Activated effector memory CD4-positive, alpha-beta T cell treated with anti-CD3 and anti-CD28 coated beads, Interleukin-2, amount 50 U/mL, for 16 hours (primary cell): ENCODE measurements at regions not wholly inside any gene's neighbourhood (a gene's known extent, or its start where the extent isn't known, plus 50 kb on each side); places are given as distances from the start of the nearest gene placed in this dataset.
"Not testable (repeated sequence)": the region's sequence is repeated elsewhere in the genome, so short reads cannot be mapped to it uniquely, and the experiment has no call there.

Experiments
- DNase-seq: peaks from one replicate; pipeline ENCODE4 v3.0.0-alpha.2; 2020

DNA sequence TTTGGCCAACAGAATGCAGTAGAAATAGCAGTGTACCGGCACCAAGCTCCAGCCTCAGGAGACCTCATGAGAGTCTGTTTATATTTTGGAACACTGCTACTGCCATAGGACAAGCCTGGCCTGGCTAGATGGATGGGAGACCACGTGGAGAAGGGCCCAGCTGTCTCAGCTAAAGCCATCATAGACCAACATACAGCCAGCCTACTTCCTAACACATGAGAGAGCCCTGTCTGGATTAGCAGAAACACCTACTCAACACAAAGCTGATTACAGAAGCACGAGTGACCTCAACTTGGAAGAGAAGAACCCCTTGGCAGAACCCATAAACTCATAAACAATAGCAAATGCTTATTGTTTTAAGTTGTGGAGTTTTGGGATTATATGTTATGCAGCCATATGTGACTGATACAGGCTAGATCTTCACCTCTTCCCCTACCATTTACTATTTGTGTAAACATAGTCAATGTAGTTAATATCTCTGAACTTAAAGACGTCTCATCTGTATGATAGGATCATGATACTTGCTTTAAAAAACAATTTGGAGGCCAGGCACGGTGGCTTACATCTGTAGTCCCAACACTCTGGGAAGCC is 199.4 kb upstream of the ZNF217 start:
- DNase-seq = no peak

DNA sequence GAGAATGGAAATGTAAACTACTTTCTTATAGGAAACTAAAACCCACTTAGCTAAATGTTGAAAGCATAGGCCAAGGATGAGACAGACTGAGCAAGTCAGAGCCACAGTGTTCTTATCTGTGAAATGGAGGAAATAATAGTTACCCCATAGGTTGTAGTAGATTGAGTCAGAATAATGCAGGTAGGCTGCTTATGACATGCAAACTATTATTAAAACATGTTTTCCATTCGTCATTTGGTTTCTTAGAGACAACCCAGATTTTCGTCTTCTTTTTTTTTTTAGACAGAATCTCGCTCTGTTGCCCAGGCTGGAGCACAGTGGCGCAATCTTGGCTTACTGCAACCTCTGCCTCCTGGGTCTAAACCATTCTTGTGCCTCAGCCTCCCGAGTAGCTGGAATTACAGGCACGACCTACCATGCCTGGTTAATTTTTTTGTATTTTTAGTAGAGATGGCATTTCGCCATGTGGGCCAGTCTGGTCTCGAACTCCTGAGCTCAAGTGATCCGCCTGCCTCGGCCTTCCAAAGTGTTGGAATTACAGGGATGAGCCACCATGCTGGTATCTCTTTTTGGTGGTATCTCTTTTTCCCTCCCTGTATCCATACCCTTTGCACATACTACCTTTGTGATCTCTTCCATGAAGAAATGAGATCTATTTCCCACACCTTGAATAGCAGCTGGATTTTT is 196.5 kb upstream of the ZNF217 start:
- DNase-seq = no peak

DNA sequence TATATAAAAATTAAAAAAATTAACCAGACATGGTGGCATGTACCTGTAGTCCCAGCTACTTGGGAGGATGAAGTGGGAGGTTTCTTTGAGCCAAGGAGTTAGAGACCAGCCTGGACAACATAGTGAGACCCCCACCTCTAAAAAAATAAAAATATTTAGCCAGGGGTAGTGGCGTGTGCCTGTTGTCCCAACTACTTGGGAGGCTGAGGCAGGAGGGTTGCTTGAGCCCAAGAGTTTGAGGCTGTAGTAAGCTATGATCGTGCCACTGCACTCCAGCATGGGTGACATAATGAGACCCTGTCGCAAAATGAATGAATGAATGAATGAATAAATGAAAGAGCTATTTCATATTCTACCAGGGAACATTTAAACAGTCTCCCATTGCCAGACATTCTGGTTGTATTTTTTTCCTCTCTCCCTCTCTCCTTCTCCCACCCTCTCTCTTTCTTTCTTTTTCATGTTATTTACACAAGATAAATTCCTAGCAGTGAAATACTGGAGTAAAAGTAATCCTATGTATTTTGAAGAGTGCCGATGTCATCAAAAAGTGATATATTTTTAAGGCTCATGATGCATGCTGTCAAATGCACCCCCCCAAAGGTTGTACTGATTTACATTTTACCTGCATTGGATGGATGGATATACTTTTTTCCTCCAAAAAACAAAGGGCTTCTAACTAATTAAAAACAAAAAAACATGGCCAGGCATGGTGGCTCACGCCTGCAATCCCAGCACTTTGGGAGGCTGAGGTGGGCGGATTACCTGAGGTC is 194.8 kb upstream of the ZNF217 start:
- no peak for DNase-seq

- DNase-seq = not testable (repeated sequence)
Observed at GRCh38 chr20:53787491-53787931, 193.9 kb upstream of the ZNF217 start.

DNA sequence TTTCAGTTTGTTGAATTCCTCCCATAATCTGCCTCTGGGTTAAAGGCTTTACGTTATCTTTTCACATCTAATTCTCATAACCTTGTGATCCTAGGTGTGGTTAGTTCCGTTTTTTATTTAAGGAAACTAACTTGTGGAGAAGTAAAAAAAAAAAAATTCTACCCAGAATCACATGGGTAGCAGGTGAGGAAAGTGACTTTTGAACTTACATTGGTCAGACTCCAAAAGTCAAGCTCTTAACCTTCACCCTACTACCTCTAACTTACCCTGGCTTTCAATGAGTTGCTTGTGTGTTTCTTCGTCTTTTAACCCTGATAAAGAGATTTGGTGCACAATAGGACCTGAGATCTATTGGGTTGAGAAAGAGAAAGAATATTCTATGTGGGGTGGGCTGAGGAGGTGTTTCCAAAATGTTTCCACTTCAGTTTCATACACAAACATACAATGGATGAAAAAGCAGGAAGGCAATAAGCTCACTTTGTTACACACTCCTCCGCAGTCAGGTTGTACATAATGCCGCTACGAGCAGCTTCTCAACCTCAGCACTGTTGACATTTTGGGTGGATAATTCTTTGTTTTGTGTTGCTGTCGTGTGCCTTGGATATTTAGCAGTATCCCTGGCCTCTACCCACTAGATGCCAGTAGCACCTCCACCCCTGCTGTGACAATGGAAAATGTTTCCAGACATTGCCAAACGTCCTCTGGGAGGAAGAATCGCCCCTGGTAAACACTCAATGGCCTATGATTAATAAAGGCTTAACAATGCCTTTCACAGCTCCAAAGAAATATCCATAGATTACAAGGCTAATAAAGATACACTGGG is 193.0 kb upstream of the ZNF217 start:
- DNase-seq = no peak

DNA sequence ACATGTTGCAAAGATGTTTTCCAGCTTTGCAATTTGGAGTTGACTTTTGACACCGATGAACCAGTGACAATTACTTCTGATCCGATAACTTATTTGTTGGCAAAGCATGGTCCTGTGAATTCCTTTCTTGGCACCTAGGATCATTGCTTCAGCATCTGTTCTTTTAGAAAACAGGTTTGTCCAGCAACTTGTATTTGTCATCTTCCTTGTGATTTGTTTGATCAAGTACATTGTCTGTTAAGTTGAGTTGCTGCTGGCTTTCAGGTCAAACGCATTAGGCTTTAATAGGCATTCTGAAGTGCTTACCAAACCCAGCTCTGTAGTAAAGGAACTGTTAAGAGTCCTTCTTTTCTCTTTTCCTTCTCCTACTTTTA is 192.4 kb upstream of the ZNF217 start:
- DNase-seq = no peak

DNA sequence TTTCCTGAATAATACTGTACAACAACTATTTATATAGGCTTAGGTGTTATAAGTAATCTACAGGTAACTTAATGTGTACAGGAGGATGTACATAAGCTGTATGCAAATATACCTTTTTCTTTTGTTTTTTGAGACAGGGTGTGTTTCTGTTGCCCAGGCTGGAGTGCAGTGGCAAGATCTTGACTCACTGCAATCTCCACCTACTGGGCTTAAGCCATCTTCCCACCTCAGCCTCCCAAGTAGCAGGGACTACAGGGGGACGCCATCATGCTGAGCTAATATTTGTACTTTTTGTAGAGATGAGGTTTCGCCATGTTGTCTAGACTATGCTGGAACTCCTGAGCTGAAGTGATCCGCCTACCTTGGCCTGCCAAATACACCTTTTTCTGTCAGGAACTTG is 191.7 kb upstream of the ZNF217 start:
- no peak for DNase-seq

DNA sequence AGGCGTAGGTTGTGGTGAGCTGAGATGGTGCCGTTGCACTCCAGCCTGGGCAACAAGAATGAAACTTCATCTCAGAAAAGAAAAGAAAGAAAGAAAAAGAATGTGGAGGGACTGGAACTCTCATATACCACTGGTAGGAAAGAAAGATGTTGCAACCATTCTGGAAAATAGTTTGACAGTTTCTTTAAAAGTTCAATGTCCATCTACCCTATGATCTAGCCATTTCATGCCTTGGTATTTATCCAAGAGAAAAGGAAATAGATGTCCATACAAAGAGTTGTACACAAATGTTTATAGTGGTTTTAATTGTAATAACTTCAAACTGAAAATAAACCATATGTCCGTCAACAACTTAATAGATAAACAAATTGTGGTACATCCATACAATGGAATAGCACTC is 190.1 kb upstream of the ZNF217 start:
- no peak for DNase-seq

DNA sequence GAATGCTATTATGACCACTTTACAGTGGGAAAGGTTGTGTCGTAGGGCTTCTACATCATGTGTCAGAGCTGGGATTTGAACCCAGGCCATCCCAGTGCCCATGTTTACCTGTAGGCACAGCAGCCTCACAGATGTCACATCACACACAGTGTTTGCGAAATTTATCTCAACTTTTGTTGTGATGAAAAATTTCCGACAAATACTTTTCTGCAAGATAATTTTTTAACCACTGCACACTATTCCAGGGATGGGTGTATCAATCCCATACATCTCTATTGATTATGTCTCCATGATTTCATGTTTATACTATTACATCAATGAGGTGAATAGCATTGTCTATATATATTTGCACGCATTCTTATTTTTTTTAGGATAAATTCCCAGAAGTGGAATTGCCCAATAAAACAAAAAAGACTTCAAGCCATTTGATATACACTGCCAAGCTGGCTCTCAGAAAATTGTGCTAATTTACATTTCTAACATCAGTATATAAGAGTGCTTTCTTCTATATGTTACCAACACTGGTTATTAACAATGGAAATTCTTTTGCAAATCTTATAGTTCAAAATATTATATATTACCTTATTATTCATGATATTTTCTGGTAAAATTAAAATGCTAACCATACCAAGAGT is 189.1 kb upstream of the ZNF217 start:
- no peak for DNase-seq

- no peak for DNase-seq
Observed at GRCh38 chr20:53779822-53780221, 186.2 kb upstream of the ZNF217 start.

DNA sequence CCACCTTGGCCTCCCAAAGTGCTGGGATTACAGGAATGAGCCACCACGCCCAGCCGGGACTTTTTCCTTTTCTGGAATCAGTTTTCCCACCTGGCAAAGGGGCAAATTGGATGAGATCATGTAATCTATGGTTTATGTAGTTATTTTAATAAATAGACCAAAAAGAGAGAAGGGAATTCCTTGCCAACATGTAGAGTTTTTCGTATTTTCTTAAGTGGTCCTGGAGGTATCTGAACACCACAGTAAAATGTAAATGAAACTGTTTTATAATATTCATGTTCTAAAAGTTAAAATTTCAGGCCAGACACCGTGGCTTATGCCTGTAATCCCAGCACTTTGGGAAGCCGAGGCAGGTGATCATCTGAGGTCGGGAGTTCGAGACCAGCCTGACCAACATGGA is 185.1 kb upstream of the ZNF217 start:
- DNase-seq = no peak

GRCh38 chr20:53778041-53778516 is 184.4 kb upstream of the ZNF217 start:
- DNase-seq = no peak

DNA sequence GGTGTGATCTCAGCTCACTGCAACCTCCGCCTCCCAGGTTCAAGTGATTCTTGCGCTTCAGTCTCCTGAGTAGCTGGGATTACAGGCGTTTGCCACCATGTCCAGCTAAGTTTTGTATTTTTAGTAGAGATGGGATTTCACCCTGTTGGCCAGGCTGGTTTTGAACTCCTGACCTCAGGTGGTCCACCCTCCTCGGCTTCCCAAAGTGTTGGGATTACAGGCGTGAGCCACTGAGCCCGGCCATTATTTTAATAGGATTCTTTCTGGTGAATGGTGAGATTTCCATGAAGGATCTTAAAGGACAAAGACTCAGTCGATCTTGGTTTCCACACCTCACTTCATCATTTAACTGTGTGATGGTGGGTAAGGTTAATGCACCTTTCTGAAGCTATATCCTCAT is 183.8 kb upstream of the ZNF217 start:
- DNase-seq = not testable (repeated sequence)

DNA sequence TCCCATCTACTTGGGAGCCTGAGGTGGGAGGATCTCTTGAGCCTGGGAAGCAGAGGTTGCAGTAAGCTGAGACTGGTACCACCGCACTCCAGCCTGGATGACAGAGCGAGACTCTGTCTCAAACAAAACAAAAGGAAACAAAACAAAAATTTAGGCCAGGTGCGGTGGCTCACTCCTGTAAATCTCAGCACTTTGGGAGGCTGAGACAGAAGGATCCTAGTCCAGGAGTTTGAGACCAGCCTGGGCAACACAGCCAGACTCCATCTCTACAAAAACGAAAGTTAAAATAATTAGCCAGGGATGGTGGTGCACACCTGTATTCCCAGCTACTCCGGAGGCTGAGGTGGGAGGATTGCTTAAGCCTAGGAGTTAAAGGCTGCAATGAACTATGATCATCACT is 183.2 kb upstream of the ZNF217 start:
- DNase-seq = no peak

- DNase-seq = no peak
Observed at GRCh38 chr20:53774461-53775203, 181.0 kb upstream of the ZNF217 start.

DNA sequence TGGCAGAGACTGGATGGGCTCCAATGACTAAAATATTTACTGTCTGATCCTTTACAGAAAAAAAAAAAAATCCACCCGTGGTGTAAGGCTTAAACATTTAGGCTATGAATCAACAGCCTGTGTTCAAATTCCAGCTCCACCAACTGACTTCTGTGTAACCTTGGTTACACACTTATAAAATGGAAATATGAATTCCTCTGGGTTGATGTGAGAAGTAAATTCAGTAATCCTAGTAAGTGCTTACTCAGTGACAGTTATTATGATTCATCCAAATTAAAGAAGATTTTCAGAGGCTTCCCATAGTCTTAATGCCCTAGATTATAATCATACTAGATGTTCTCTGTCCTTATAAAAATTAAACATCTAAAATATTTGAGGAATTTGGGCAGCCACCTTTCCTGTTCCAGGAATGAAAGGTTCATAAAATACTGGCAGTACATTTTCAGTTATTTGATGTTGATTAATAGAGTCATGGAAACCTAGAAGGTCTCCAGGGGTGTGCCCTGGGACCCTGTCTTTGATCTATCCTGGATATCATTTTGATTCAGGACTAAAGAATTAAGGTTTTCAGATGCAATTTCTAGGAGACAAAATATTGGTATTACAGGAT is 180.3 kb upstream of the ZNF217 start:
- no peak for DNase-seq

DNA sequence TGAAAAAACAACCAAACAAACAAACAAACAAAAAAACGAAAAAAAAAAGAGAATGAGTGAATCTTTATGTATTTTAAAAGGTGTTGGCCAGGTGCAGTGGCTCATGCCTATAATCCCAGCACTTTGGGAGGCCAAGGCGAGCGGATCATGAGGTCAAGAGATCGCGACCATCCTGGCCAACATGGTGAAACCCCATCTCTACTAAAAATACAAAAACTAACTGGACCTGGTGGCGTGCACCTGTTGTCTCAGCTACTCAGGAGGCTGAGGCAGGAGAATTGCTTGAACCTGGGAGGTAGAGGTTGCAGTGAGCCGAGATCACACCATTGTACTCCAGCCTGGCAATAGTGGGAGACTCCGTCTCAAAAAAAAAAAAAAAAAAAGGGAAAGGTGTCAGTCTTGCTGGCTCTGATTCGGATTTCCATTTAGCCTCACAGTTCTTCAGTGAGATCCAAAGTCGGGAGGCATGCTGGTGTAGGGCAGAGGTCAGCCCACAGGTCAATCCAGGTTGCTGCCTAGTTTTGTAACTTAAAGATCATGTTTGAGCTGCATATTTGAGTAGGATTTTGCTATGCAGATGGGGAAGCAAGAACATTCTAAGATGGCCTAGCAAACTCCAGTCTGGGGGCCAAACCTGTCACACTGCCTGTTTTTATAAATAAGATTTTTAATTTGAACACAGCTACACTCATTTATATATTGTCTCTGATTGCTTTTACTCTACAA is 179.6 kb upstream of the ZNF217 start:
- not testable (repeated sequence) for DNase-seq

DNA sequence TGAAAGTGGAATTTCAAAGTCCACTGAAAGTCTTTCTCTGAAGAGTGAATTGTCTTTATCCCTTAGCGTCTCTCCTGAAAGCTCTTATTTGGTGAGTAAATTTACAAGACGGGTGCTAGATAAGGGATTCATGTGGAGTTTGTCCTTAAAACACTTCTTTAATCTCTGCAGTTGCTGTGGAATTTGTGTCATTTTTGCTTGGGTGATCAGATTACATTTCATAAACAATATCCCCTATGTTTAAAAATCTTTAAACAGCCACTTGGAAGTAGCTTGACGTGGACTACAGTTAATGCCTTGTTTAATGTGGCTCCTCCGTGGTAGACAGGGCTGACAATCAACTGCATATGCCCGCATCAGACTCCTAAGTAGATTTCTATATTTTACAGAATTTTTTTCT is 175.4 kb upstream of the ZNF217 start:
- DNase-seq = no peak

GRCh38 chr20:53768329-53768728 is 174.7 kb upstream of the ZNF217 start:
- DNase-seq = no peak

DNA sequence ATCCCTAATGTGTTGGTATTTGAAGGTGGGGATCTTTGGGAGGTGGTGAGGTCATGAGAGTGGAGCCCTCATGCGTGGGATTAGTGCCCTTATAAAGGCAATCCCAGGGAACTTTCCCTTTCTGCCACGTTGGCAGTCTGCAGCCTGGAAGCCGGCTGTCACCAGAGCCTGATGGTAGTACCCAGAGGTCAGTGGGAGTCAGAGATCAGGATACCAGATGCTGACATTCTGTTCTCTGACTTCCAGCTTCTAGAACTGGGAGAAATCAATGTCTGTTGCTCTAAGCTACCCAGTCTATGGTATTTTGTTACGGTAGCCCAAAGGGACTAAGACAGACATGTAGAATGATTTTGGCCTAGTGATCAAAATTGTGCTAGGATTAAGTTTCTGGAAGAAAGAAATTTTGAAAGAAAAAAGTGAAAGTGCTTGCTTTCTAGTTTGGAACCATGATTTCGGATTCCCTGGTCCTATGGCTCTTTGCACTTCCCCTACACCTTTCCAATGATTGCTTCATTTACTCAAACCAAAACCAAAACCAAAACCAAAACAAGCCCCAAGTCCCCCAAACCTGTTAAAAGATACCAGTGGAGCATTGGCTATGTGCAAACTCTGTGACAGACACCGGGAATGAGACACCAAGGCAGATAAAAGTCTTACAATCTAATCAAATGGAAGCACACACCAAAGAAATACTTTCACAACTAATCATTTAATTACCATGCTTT is 173.7 kb upstream of the ZNF217 start:
- no peak for DNase-seq
